Stimulated activated CD4-positive, alpha-beta T cell treated with anti-CD3 and anti-CD28 coated beads, Interleukin-15, amount 100 ng/mL, for 1 hour (primary cell): ENCODE measurements at regions not wholly inside any gene's neighbourhood (a gene's known extent, or its start where the extent isn't known, plus 50 kb on each side); places are given as distances from the start of the nearest gene placed in this dataset.
"Not testable (repeated sequence)": the region's sequence is repeated elsewhere in the genome, so short reads cannot be mapped to it uniquely, and the experiment has no call there.

ENCODE experiments used
- DNase-seq, 2 donors: peaks; one replicate each; pipeline ENCODE4 v3.0.0-alpha.2; 2020; ENCODE audit warnings: low read depth in 1 of 2, low spot score in 1 of 2

DNA sequence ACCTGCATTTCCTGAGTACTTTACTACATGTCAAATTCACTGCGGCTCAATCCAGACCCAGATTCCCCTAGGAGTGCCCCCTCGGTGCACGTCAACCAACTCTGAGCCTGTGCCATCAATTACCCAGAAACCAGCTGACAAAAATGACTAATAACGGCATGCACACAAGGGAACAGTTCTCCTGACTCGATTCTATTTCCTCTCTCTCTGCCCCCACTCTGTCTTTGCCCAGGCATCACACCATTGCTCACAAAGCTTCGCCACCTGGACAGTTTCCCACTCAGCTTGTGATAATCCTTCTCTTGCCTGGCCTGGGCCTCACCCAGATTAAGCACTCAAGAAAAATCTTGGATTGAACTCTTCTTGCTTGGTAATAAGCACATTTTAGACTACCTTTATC is 115.3 kb upstream of the NDUFV2 start:
- no peak for DNase-seq

DNA sequence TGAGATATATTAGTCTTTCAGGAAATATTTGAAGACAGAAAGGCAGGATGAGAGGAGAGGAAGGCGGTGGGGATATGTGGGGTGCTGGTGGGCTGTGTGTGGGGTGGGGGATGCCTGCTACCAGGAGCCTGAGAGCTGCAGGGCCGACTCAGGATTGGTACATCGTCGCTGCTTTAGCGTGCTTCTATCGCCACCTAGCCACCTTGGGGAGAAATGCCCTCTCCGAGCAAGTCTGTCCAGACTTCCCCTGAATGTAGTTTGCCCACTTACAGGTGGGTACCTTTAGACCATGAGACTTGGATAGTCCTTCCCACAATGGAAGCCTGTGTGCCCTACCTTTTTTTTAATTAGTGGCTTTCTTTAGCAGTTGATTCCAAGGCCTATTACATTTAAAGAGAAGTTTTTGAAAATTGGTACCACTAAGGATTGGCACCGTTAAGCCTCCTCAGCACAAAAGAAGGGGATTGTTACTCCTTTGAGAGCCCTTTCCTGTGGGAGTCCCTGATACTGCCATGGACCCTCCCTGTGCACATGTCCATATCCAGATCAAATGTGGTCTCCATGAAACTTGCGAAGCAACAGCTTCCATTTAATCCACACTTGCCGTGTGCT is 114.1 kb upstream of the NDUFV2 start:
- DNase-seq: peak; percentile 14 to 26

DNA sequence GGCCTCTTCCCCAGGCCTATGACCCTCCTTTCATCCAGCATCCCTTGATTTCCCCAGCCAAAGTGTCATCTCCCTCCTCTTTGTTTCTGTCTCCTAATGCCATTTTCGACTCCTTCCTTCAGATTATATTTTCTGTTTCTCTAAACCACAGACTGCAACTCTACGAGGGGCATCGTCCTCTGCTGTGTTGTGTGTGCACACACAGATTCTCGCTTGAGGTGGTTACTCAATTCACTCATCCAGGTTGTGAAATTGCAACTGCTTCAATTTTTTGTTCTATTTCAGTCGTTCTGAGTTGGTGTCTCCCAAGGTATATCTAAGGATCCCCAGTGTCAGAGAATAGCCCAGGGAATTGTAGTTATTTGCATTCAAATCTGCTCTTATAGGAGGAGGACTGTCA is 113.5 kb upstream of the NDUFV2 start:
- DNase-seq: no peak

DNA sequence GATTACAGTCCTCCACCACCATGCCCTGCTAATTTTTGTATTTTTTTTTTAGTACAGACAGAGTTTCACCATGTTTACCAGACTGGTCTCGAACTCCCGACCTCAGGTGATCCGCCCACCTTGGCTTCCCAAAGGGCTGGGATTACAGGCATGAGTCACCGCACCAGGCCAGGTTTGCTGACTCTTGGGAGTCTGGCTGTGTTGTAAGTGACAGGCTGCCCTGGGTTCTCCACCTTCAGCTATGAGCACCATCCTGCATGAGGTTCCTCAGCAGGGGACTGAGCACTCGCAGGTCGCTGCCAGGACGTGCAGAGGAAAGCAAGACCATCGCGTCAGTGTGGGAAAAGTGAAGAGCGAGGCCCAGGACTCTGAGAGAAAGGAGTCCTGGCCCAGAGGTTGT is 112.6 kb upstream of the NDUFV2 start:
- no peak for DNase-seq

DNA sequence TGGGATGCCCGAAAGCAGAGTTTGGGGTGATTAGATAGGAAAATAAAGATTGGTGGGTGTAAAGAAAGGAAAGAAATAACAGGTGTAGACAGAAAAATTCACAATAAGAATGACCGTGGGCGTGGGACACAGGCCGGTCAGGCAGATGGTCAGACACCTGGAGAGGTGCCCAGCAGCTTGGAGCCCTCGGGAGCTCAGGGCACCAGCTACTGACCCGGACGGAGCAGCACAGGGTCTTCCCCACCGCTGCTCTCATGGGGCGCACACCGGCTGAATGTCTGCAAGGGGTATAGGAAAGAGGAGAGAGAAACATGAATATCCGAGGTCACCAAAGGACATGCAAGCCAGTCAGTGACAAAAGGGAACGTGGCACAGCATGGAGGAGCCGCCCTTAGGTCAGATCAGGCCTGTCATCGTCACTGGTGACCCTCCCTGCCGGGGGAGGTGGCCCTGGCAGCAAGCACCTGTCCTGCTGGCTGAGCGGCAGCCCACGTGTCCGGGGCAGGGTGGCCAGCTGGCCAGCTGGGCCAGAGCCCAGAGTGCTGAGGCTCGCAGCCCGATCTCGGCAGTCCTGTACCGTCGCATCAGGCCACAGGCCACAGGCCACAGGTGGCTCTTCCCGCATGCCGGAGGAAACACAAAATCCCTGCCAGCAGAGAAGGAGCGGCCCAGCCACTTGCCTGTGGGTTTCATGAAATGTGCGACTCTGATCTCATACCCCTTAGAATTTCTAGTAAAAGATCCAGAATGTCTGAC is 112.0 kb upstream of the NDUFV2 start:
- no peak for DNase-seq

DNA sequence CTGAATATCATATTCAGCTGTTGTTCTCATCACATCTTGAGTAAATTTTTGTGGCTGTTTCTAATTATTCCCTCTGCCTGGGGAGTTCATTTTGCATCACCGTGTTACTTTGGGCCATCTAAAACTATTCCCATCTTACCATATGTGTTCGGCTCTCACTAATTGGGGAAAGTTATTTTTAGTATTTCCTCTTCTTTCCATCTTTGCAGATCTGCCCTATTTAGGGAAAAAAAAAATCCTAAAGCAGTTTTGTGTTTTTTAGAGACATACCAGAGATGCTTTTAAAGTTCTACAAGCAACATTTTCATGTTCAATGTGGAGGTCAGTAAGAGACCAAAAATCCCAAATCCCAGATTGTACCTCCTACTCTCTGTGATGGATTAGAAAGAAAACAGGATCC is 111.3 kb upstream of the NDUFV2 start:
- DNase-seq: no peak

DNA sequence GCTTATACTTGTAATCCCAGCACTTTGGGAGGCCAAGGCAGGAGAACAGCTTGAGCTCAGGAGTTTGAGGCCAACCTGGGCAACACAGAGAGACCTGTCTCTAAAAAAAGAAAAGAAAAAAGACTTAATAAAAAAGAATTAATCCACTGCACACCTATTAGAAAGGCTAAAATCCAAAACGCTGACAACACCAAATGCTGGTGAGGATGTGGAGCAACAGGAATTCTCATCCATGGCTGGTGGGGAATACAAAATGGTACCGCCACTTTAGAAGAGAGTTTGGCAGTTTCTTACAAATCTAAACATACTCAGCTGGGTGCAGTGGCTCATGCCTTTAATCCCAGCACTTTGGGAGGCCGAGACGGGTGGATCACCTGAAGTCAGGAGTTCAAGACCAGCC is 110.0 kb upstream of the NDUFV2 start:
- DNase-seq: not testable (repeated sequence)

DNA sequence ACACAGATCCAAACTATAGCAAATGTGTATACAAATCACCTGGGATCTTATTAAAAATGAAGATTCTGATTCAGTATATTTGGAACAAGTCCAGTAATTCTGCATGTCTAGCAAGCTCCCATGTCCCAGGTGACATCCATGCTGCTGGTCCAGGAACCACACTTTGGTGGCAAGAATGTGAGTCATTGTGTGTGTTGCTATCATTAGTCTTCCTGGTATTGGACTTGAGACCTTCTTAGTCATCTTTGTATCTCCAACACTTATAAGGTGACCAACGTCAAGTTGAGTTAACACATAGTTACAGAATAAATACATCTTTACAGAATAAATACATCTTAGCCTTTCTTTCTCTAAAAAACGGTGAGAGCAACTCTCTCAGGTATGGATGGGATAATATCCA is 107.9 kb upstream of the NDUFV2 start:
- no peak for DNase-seq

DNA sequence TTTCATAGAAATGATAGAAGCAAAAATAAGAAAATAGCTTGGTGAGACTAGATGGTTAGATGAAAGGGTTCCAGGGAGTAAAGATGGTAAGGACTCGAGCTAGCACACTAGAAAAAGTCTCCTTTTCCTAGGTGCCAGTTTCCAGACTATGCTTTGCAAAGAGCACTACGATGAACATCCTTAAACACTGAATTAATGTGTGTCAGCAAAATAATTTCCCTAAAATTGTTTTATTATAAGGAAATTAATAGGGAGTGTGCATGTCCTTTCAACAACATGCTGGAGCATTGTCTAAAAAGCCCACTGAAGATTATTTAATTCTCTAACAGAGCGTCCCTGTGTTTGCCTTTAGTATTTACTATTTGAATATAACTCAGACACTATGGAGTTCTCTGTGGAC is 107.4 kb upstream of the NDUFV2 start:
- DNase-seq: no peak

DNA sequence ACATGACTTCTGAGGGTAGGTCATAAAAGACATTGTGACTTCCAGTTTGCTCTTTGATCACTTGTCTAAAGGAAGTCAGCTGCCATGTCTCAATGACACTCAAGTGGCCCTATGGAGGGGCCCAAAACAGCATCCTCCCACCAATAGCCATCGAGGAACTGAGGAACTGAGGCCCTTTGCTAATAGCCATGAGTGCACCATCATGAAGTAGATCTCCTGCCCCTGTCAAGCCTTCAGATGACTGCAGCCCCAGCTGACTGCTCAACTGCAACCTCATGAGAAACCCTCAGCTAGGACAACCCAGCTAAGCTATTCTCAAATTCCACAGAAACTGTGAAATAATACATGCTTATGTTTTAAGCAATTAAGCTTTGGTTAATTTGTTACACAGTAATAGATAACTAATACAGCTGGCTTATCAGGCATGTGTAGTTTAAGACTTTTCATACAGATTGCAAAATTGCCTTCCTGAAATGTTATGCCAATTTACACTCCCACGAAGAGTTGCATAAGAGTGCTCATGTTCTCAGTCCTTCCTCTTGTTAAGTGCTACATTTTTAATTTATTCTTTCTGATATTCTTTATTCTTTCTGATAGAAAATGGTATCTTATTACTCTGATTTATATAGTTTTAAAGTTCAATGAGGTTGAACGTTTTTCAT is 105.6 kb upstream of the NDUFV2 start:
- DNase-seq: no peak

DNA sequence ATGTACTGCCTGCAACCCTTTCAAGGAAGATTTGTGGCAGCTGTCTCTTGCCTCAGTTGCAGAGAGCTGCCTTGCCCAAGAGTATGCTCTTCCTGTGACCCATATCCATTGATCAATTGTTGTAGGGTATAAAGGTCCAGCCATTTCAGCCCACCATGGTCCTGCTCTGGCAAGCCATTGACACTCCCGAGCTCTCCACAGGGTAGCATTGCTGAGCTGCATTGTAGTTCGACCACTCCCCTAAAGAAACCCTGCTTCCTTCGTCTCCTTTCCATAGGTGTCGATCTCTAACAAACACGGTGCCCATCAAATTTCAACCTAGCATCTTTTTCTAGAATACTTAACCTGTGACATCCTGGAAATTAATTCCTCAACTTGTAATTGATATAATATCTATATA is 104.9 kb upstream of the NDUFV2 start:
- DNase-seq: no peak

DNA sequence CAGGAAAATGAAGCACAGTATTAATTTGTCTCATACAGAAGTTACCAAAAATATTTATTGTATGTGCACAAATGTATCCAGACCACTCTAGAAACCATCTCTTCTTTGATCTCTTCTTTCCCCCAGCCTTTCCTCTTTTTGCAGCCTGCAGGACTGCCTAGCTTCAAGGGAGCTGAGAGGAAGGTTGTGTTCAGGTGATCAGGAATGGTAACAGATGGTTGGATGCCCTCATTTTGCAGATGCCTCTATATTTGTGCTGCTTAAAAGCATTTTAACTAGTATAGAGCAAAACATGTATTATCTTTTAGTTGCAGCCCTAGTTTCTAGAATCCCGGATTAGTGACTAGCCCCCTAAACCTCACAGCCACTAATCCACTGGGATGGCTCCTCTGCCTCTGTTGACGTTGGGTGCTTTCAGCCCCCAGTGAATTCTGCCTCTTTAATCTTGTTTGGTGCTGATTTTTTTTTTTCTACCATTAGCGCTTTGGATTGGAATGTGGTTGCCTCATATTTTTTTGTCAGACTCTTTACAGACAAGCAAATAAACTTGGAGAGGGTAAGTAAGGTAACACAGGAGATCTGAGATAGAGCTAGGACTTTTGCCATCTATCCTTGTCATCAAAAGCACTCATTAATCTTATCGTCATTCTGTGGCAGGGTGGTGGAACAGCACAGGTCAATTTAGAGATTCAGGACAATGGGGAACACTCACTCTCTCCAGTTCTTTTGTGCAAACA is 103.8 kb upstream of the NDUFV2 start:
- DNase-seq: no peak

DNA sequence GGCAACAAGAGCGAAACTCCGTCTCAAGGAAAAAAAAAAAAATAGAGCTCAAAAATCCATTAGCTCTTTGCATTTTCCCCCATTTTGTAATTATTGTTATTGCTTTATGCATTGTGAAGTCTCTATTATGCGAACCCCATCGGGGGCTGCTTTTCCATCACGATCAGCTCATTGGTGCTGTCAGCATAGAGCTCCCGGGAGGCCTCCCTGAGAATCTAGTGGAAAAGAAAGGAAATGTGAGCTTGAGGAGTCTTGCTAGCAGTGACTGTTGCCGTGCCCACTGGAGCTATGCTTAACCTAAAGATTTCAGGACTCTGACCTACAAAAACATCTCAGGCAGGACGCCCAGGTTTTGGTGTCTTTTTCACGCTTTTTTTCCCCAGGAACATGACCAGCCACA is 102.6 kb upstream of the NDUFV2 start:
- no peak for DNase-seq

DNA sequence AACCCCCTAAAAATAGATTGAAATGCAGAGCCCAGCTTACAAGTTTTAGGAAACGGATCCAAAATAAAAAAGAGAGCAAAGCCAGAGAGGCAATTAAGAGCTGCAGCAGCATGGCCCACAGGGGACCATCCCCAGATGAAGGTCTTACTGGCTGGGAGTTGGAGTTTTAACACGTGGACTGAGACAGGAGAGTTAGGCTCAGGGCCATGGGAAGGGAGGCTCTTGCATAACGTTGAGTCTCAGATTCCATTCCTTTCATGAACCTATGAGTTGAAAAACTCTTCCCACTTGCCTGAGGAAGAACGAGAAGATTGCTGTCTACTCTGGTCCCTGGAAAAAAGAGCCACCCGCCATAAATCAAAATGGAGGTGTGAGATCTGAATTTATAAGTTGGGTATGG is 101.8 kb upstream of the NDUFV2 start:
- no peak for DNase-seq

DNA sequence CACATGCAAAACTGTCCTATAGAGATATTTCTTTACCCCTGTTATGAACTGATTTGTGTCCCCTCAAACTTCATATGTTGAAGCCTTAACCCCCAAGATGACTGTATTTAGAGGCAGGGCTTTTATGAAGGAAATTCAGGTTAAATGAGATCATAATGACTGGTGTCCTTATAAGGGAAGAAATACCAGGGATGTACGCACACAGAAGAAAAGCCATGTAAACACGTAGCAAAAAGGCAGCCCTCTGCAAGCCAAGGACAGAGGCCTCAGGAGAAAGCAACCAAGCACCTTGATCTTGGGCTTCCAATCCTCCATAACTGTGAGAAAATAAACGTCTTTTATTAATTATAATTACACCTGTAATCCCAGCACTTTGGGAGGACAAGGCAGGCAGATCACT is 101.3 kb upstream of the NDUFV2 start:
- no peak for DNase-seq

DNA sequence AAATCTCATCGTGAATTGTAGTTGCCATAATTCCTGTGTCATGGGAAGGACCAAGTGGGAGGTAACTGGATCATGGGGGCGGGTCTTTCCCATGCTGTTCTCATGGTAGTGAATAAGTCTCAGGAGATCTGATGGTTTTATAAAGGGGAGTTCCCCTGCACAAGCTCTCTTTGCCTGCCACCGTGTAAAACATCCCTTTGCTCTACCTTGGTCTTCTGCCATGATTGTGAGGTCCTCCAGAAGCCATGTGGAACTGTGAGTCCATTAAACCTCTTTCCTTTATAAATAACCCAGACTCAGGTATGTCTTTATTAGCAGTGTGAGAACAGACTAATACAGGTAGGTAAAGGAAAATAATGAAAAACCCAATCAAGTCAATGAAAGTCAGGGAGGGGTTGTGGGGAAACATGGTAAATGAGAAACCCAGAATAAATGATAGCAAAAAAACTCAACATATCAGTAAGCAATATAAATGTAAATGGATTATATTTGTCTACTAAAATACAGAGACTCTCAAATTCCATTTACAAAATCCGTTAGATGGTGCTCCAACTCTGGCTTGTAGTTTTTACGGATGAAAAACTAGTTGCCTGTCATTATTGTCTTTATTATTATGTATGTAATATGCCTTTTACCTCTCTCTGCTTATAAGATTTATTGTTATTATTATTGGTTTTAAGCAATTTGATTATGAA is 98.9 kb upstream of the NDUFV2 start:
- DNase-seq: no peak

DNA sequence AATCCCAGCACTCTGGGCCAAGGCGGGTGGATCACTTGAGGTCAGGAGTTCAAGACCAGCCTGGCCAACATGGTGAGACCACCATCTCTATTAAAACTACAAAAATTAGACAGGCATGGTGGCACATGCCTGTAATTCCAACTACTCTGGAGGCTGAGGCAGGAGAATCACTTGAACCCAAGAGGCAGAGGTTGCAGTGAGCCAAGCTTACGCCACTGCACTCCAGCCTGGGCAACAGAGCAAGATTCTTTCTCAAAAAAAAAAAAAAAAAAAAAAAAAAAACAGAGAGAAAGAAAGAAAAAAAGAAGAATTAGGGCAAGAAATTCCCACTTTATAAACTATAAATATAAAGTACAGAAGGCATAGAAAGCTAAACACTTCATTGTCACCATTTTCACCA is 98.2 kb upstream of the NDUFV2 start:
- not testable (repeated sequence) for DNase-seq

DNA sequence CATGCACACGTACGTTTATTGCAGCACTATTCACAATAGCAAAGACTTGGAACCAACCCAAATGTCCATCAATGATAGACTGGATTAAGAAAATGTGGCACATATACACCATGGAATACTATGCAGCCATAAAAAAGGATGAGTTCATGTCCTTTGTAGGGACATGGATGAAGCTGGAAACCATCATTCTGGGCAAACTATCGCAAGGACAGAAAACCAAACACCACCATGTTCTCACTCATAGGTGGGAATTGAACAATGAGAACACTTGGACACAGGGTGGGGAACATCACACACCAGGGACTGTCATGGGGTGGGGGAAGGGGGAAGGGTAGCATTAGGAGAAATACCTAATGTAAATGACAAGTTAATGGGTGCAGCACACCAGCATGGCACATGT is 94.8 kb upstream of the NDUFV2 start:
- not testable (repeated sequence) for DNase-seq

DNA sequence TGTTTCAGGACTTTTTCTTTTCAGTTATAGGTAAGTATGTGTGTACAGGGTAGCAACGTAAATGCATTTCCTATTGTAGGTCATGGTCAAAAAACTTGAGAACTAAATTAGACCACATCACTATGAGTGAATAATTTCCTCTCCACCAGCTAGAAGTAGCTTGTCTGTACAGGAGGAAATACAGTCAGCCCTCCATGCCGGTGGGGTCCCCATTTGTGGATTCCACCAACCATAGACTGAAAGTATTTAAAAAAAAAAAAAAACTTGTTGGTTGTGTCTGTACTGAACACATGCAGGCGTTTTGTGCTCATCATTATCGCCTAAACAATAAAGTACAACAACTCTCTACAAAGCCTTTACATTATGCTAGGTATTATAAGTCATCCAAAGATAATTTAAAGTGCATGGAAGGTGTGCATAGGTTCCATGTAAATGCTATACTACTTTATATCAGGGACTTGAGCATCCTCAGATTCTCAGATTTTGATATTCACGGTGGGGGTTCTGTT is 94.2 kb upstream of the NDUFV2 start:
- no peak for DNase-seq

DNA sequence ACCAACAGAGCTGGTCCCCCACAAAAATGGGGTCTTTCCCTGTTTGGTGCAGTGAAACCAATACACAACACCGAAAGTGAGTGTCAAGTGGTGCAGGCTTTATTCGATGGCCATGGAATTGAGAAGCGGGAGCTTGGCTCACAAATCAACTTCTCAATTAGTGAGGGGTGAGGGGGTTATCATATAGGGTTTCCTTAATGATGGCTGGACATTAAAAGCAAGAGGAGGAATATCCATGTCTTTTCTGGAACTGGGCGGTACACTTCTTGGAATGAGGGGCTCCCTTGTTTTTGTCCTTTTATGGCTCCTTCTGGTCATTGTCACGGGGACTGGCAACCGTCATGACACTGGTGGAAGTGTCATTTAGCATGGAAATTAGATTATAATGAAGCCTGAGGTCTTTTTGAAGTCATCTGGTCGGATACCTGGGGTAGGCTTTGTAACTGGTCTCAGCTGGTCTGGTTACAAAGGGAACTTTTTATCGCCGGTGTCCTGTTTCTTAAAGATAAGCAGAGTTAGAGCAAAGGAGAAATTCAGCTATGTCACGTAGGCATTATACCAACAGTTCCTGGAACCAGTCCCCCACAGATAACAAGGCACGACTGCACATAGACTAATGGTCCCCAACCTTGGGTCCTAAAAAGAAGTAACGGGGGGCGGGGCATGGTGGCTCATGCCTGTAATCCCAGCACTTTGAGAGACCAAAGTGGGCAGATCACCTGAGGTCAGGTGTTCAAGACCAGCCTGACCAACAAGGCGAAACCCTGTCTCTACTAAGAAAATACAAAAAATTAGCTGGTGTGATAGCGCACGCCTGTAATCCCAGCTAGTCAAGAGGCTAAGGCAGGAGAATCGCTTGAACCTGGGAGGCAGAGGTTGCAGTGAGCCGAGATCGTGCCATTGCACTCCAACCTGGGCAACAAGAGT is 93.5 kb upstream of the NDUFV2 start:
- no peak for DNase-seq
